ENCODE measurements at regions not wholly inside any gene's neighbourhood (a gene's known extent, or its start where the extent isn't known, plus 50 kb on each side); places are given as distances from the start of the nearest gene placed in this dataset.

DNA sequence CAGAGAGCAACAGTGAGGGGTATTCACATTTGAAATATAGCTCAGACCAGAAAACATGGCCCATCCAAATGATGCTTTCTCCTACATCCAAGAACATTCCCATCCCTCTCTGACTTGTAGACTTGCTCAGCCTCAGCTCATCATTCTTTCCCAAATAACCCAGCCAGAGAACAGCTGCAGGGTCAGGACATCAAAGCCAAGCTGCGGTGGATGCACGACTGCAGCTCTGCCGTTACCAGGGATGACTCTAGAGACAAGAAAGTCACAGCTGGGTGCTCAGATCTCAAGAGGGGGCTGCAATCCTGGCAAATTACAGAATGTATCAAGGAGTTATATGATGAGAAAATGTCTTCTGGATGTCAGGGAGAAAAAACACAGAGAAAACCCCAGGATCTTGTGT lies 944.3 kb downstream of the NTRK3 start:
- Mint-ChIP-seq H3K27me3 (no peaks in the 10 kb centered on the region), H3K36me3 (ENCODE audit: low read depth) (no peaks in the 10 kb centered on the region), H3K9me3 (ENCODE audit: low read depth) (peaks cover 4% of the 10 kb centered on the region), H3K4me1 (no peaks in the 10 kb centered on the region), H3K4me3 (no peak overlapping the region), H3K27ac (no peak overlapping the region)
- no peak for DNase-seq
- POLR2A ChIA-PET: no interaction called here
- CTCF ChIA-PET: no interaction called here
- intact Hi-C loops (cut with DNase I, micrococcal nuclease): no loop called here
- no peak for ATAC-seq

DNA sequence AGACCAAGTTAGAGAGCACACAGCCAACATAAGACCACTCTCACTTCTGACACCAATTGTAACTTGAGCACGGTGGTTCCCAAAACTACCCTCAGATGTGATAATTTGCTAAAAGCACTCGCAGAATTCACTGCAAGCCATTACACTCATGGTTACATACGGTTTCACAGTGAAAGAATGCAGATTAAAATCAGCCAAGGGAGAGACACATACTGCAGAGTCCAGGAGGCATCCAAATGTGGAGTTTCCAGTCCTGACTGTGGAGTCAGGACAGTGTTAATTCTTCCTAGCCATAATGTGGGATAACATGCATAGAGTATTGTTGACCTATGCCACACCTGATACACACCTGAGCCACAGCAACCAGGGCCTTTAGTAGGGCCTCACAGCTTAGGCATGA lies 956.4 kb downstream of the NTRK3 start:
- Mint-ChIP-seq H3K4me3 (no peak overlapping the region), H3K27ac (no peak overlapping the region), H3K27me3 (no peaks in the 10 kb centered on the region), H3K9me3 (ENCODE audit: low read depth) (no peaks in the 10 kb centered on the region), H3K36me3 (ENCODE audit: low read depth) (no peaks in the 10 kb centered on the region), H3K4me1 (no peaks in the 10 kb centered on the region)
- DNase-seq (no peak), ATAC-seq (no peak)
- intact Hi-C loops (cut with DNase I, micrococcal nuclease): no loop called here
- CTCF ChIA-PET: no interaction called here
- POLR2A ChIA-PET: no interaction called here

DNA sequence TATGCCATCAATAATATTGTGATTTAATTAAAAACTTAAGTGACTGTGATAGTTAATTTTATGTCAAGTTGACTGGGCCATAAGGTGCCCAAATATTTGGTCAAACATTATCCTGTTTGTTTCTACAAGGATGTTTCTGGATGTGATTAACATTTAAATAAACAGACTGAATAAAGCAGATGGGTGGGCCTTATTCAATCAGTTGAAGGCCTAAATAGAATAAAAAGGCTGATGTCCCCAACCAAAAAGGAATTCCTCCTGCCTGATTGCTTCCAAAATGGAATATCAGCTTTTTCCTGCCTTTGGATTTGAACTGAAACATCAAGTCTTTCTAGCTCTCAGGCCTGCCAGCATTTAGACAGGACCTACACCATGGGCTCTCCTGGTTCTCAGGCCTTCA lies 961.7 kb downstream of the NTRK3 start:
- no peak for DNase-seq
- Mint-ChIP-seq H3K4me3 (no peak overlapping the region), H3K36me3 (ENCODE audit: low read depth) (no peaks in the 10 kb centered on the region), H3K9me3 (ENCODE audit: low read depth) (no peaks in the 10 kb centered on the region), H3K27ac (no peak overlapping the region), H3K4me1 (no peaks in the 10 kb centered on the region), H3K27me3 (no peaks in the 10 kb centered on the region)
- ChIA-PET POLR2A (no interaction called here), CTCF (no interaction called here)
- intact Hi-C loops (cut with DNase I, micrococcal nuclease): no loop called here
- ATAC-seq: no peak

DNA sequence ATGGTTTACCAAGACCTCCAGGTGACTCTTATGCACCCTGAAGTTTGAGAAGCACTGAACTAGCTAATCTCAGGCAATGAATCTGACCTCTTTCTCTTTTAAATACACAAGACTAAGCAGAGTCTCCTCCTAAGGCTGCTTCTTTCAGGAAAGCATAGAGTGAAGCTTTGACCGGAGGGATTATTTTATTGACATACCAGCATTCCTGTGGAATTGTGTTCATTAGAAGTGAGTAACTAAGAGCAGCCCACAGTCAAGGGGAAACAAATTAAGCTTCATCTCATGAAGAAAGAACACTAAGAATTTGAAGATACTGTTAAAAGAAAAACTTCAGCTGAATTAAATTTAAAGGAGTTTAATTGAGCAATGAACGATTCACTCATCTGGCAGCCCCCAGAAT lies 963.5 kb downstream of the NTRK3 start:
- intact Hi-C loops (cut with DNase I, micrococcal nuclease): no loop called here
- Mint-ChIP-seq H3K4me1 (no peaks in the 10 kb centered on the region), H3K9me3 (ENCODE audit: low read depth) (no peaks in the 10 kb centered on the region), H3K27ac (no peak overlapping the region), H3K36me3 (ENCODE audit: low read depth) (no peaks in the 10 kb centered on the region), H3K27me3 (no peaks in the 10 kb centered on the region), H3K4me3 (no peak overlapping the region)
- DNase-seq (no peak), ATAC-seq (no peak)
- ChIA-PET POLR2A (no interaction called here), CTCF (no interaction called here)

DNA sequence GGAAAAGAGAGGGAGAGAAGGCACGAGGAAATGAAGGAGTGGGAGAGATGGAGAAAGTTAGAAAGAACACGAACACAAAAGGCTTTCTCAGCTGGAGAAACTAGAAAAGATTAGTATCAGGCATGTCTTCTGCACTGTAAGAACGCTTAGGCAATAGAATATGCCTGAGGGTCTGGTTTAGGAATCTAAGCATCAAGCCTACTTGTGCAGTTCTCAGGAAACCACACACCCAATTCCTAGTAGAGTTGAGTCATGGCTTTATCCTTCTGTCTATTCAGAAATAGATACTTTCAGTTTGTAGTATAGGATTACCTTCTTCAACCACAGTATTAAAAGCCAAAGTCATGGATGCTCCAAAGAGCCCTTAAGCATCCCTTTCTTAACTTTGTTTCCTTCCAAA lies 969.4 kb downstream of the NTRK3 start:
- H3K4me3 Mint-ChIP-seq: no peak overlapping the region
- ChIA-PET CTCF (no interaction called here), POLR2A (no interaction called here)
- peaks cover 4% of the 10 kb centered on the region for H3K27me3 Mint-ChIP-seq
- intact Hi-C loops (cut with DNase I, micrococcal nuclease): no loop called here
- ATAC-seq (no peak), DNase-seq (no peak)
- H3K9me3 Mint-ChIP-seq (ENCODE audit: low read depth): peaks cover 3% of the 10 kb centered on the region
- no peak overlapping the region for H3K27ac Mint-ChIP-seq
- H3K36me3 Mint-ChIP-seq (ENCODE audit: low read depth): no peaks in the 10 kb centered on the region
- no peaks in the 10 kb centered on the region for H3K4me1 Mint-ChIP-seq

DNA sequence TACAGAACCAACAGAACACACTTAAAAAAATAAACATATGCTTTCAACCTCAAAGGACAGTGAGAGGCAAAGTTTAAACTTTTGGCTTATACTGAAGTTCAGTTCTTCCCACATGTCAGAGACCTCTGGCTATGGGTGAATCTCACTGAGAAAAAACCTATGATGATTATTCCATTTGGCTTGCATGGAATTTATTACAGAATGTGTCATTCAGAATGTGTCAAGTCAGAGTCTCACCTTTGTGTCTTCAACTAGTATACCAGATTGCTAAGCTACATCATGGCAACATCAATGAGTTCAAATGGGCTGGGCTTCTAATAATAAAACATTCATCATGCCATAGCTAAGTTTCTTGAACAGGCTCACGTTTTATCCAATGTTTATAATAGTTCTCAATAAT lies 987.0 kb downstream of the NTRK3 start:
- POLR2A ChIA-PET: no interaction called here
- no peak overlapping the region for H3K27ac Mint-ChIP-seq
- H3K4me1 Mint-ChIP-seq: no peaks in the 10 kb centered on the region
- H3K4me3 Mint-ChIP-seq: no peak overlapping the region
- intact Hi-C loops (cut with DNase I, micrococcal nuclease): no loop called here
- peaks cover 2% of the 10 kb centered on the region for H3K9me3 Mint-ChIP-seq (ENCODE audit: low read depth)
- H3K27me3 Mint-ChIP-seq: peaks cover 3% of the 10 kb centered on the region
- CTCF ChIA-PET: no interaction called here
- H3K36me3 Mint-ChIP-seq (ENCODE audit: low read depth): no peaks in the 10 kb centered on the region
- no peak for ATAC-seq
- DNase-seq: no peak

DNA sequence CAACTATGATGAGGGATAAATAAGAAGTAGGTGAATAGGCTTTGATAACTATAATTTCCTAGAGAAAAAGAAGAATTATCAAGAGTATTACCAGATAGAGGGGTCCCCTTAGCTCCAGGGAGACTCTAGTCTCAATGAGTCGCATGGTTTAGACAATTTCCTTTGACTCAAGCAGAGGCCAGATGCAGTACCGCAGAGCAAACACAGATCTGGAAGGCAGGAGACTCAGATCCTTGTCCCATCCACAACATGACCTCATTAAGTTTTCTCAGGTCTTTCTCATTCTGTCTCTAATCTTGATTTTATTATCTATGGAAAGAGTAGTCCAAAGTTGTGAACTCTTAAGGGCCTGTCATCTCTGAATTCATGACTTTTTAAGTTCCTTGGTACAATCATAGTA lies 987.9 kb downstream of the NTRK3 start:
- Mint-ChIP-seq H3K27me3 (peaks cover 5% of the 10 kb centered on the region), H3K27ac (no peak overlapping the region), H3K9me3 (ENCODE audit: low read depth) (peaks cover 2% of the 10 kb centered on the region), H3K4me3 (no peak overlapping the region), H3K36me3 (ENCODE audit: low read depth) (no peaks in the 10 kb centered on the region), H3K4me1 (no peaks in the 10 kb centered on the region)
- intact Hi-C loops (cut with DNase I, micrococcal nuclease): no loop called here
- no peak for DNase-seq
- ChIA-PET CTCF (no interaction called here), POLR2A (no interaction called here)
- ATAC-seq: no peak

DNA sequence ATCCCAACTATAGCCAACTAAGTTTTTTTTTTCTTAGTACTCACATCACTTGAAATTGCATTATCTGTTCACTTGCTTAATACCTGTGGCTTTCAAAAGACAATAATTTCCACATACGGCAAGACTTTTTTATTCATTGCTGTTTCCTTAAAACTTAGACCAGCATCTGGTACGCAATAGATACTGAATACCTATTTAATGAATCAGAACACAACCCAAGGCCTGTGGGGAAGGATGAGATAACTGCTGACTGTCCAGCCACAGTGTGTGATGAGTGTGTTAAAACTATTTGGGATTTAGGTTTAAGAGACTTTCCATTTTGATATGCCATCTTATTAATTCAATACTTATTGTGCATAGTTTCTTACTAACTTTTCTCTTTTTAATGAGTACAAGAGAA lies 988.7 kb downstream of the NTRK3 start:
- DNase-seq (no peak), ATAC-seq (no peak)
- H3K4me1 Mint-ChIP-seq: no peaks in the 10 kb centered on the region
- ChIA-PET POLR2A (no interaction called here), CTCF (no interaction called here)
- no peak overlapping the region for H3K4me3 Mint-ChIP-seq
- no peaks in the 10 kb centered on the region for H3K36me3 Mint-ChIP-seq (ENCODE audit: low read depth)
- H3K9me3 Mint-ChIP-seq (ENCODE audit: low read depth): peaks cover 2% of the 10 kb centered on the region
- intact Hi-C loops (cut with DNase I, micrococcal nuclease): no loop called here
- H3K27me3 Mint-ChIP-seq: peaks cover 8% of the 10 kb centered on the region
- H3K27ac Mint-ChIP-seq: no peak overlapping the region

DNA sequence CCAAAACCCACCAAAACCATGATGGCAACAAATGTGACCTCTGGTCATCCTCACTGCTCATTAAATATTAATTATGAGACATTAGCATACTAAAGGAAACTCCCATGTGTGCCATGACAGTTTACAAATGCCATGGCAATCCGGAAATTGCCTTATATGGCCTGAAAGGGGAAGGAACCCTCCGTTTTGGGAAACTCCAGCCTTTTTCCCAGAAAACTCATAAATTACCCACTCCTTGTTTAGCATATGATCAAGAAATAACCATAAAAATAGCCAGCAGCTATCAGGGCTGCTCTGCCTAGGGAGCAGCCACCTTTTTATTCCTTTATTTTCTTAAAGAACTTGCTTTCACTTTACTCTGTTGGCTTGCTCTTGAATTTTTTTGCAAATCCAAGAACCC lies 992.7 kb downstream of the NTRK3 start:
- DNase-seq: no peak
- CTCF ChIA-PET: no interaction called here
- Mint-ChIP-seq H3K27me3 (peaks cover 8% of the 10 kb centered on the region), H3K4me1 (no peaks in the 10 kb centered on the region), H3K9me3 (ENCODE audit: low read depth) (peaks cover 4% of the 10 kb centered on the region), H3K4me3 (no peak overlapping the region), H3K27ac (no peak overlapping the region), H3K36me3 (ENCODE audit: low read depth) (no peaks in the 10 kb centered on the region)
- intact Hi-C loops (cut with DNase I, micrococcal nuclease): no loop called here
- POLR2A ChIA-PET: no interaction called here
- no peak for ATAC-seq

DNA sequence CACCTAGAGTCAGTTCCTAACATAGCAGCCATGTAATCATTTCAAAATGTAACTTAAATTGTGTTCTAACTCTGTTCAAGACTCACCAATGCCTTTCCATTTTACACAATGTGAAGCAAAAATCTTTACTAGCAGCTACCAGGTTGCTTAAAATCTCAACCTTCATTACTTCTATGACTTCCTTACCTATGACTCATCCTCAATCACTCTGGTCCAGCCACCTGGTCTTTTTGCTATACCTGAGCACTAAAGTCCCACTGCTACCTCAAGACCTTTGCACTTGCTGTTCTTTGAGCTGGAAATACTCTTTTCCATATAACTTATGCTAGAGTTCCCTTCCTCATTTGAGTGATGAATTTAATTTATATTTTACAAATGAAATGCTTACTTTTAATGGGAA lies 993.2 kb downstream of the NTRK3 start:
- no peak for DNase-seq

DNA sequence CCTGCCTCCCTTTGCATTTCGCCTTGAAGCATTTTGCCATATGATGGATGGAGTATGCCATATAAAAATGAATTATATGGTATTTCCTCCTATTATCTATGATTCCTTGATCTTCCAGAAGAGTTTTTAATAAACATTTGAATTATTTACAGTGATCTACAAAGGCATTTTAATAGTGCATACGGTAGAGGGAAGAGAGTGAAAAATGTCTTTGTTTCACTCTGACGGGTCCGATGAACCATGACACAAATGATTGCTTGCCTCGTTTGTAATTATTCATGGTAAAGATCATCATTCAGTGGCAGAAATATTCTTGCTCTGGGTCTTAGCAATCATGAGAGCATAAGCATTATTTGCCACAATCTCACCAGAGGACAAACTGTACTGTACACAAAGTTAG lies 1010.9 kb downstream of the NTRK3 start:
- ATAC-seq: no peak
- POLR2A ChIA-PET: no interaction called here
- CTCF ChIA-PET: no interaction called here
- Mint-ChIP-seq H3K27ac (no peak overlapping the region), H3K36me3 (ENCODE audit: low read depth) (no peaks in the 10 kb centered on the region), H3K4me1 (no peaks in the 10 kb centered on the region), H3K27me3 (peaks cover 2% of the 10 kb centered on the region), H3K4me3 (no peak overlapping the region), H3K9me3 (ENCODE audit: low read depth) (no peaks in the 10 kb centered on the region)
- intact Hi-C loops (cut with DNase I, micrococcal nuclease): no loop called here
- DNase-seq: no peak

More for the DNA sequence above, 993.2 kb downstream of the NTRK3 start:
- Mint-ChIP-seq H3K27ac (no peak overlapping the region), H3K27me3 (peaks cover 8% of the 10 kb centered on the region), H3K4me3 (no peak overlapping the region), H3K4me1 (no peaks in the 10 kb centered on the region), H3K36me3 (ENCODE audit: low read depth) (no peaks in the 10 kb centered on the region), H3K9me3 (ENCODE audit: low read depth) (peaks cover 4% of the 10 kb centered on the region)
- no peak for ATAC-seq
- intact Hi-C loops (cut with DNase I, micrococcal nuclease): no loop called here
- POLR2A ChIA-PET: no interaction called here
- CTCF ChIA-PET: no interaction called here

DNA sequence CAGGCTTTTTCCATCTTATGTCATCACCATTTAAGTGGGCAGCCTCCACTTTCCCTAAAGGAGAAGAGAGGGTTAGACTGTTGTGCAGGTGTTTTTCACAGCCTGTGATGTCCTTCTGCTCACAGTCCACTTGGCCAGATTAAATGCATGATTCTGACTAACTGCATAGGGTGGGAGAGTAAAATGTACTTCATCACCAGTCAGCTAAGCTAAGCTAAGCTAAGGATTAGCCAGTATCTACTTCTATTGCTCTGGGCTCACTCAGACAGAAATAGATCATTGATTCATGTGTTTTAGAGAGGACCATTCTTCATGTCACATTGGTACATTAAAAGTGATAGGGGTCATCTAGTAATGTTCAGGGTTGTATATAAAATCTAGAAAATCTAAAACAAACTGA lies 1013.1 kb downstream of the NTRK3 start:
- POLR2A ChIA-PET: no interaction called here
- no peak overlapping the region for H3K27ac Mint-ChIP-seq
- H3K27me3 Mint-ChIP-seq: peaks cover 2% of the 10 kb centered on the region
- no peaks in the 10 kb centered on the region for H3K9me3 Mint-ChIP-seq (ENCODE audit: low read depth)
- H3K36me3 Mint-ChIP-seq (ENCODE audit: low read depth): no peaks in the 10 kb centered on the region
- H3K4me3 Mint-ChIP-seq: no peak overlapping the region
- intact Hi-C loops (cut with DNase I, micrococcal nuclease): no loop called here
- CTCF ChIA-PET: no interaction called here
- ATAC-seq: no peak
- no peaks in the 10 kb centered on the region for H3K4me1 Mint-ChIP-seq
- DNase-seq: no peak

DNA sequence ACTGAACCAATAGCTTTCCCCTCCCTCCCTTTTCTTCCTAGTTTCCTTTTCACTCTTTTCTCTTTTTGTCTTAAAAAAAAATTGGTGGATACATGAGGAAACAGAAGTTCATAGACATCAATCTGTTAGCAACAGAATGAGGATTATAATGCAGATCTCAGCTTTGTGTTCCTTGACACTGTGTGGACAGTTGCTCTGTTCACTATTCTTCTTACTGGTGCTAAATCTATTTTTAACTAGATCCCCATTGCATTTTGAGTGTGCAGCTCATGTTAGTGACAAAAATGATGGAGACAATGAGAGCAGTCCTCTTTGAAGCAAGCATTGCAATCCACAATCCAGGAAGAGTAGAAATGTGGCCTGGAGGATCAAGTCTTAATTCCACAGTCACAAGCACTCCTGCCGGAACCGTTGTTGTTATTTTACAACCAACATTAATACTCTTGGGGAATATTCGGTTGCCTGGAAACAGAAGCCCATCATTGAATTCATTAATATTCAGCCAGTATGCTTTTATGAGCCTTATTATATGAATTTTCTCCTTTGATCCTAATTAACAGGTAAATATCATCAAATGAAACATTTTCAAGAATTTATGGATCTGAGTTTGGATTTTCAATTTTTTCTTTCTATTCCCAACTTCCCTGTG lies 1016.8 kb downstream of the NTRK3 start:
- H3K4me3 Mint-ChIP-seq: no peak overlapping the region
- H3K27ac Mint-ChIP-seq: no peak overlapping the region
- H3K4me1 Mint-ChIP-seq: no peaks in the 10 kb centered on the region
- H3K9me3 Mint-ChIP-seq (ENCODE audit: low read depth): peaks cover 3% of the 10 kb centered on the region
- peaks cover 2% of the 10 kb centered on the region for H3K27me3 Mint-ChIP-seq
- DNase-seq: no peak
- ATAC-seq: no peak
- intact Hi-C loops (cut with DNase I, micrococcal nuclease): no loop called here
- POLR2A ChIA-PET: no interaction called here
- no peaks in the 10 kb centered on the region for H3K36me3 Mint-ChIP-seq (ENCODE audit: low read depth)
- CTCF ChIA-PET: no interaction called here
